AG04449 (cell line): ENCODE measurements at regions not wholly inside any gene's neighbourhood (a gene's known extent, or its start where the extent isn't known, plus 50 kb on each side); places are given as distances from the start of the nearest gene placed in this dataset.

Experiments used
- CTCF ChIA-PET: fragments of 350-600 bp; formaldehyde crosslinking; extraction: SDS; loops from one replicate; lab custom pipeline; 2021; ENCODE audit warnings: antibody characterized with exemption; lab: Yijun Ruan, JAX
- POLR2A ChIA-PET: fragments of 400-600, 350-600 bp; formaldehyde crosslinking; extraction: SDS; loops from one replicate; lab custom pipeline; 2020; ENCODE audit warnings: antibody characterized with exemption, inconsistent platforms; lab: Yijun Ruan, JAX
- DNase-seq: peaks from one replicate; pipeline ENCODE4 v3.0.0-alpha.2; 2010; ENCODE audit warnings: low read depth, low spot score
- H3K4me3 ChIP-seq: 2 replicates; pipeline ENCODE4 v1.5.1; 2011; ENCODE audit warnings: low read depth, mild to moderate bottlenecking, control low read depth, low read length
- CTCF ChIP-seq: IDR thresholded peaks from one replicate; pipeline ENCODE4 v1.5.1; 2011; ENCODE audit warnings: mild to moderate bottlenecking, moderate library complexity, low read length, control low read depth, inconsistent platforms; ENCODE audit not compliant: insufficient read depth; ENCODE audit errors: missing control alignments

- no peak for TF ChIP-seq CTCF
- H3K4me3 ChIP-seq = no peak overlapping the region
- ChIA-PET POLR2A (no interaction called here), CTCF (no interaction called here)
- no peak for DNase-seq
These were observed 419.5 kb upstream of the PROK2 start for GRCh38 chr3:72204452-72204851.

GRCh38 chr3:72203613-72204349, 418.8 kb upstream of the PROK2 start:
- CTCF ChIA-PET = interaction anchor here (1.6 kb wide), 1 partner anchor 493 kb away, joined by 4 read pairs; no protein-coding TSS in a partner anchor
- no peak overlapping the region for H3K4me3 ChIP-seq
- POLR2A ChIA-PET = no interaction called here
- no peak for TF ChIP-seq CTCF
- no peak for DNase-seq

GRCh38 chr3:72203105-72203504, 418.2 kb upstream of the PROK2 start:
- TF ChIP-seq CTCF = no peak
- CTCF ChIA-PET = interaction anchor here (1.6 kb wide), 1 partner anchor 492 kb away, joined by 4 read pairs; no protein-coding TSS in a partner anchor
- DNase-seq = no peak
- POLR2A ChIA-PET = no interaction called here
- H3K4me3 ChIP-seq = no peak overlapping the region

GRCh38 chr3:72200332-72200731, 415.4 kb upstream of the PROK2 start:
- H3K4me3 ChIP-seq = no peak overlapping the region
- ChIA-PET CTCF (no interaction called here), POLR2A (no interaction called here)
- no peak for TF ChIP-seq CTCF
- DNase-seq = no peak

GRCh38 chr3:72199530-72199929, 414.6 kb upstream of the PROK2 start:
- ChIA-PET POLR2A (no interaction called here), CTCF (no interaction called here)
- TF ChIP-seq CTCF = no peak
- DNase-seq = no peak
- no peak overlapping the region for H3K4me3 ChIP-seq

GRCh38 chr3:72196377-72196929, 411.5 kb upstream of the PROK2 start:
- no peak for TF ChIP-seq CTCF
- CTCF ChIA-PET = interaction anchor here (1.3 kb wide), 1 partner anchor 9 kb away, joined by 6 read pairs; no protein-coding TSS in a partner anchor
- no peak overlapping the region for H3K4me3 ChIP-seq
- no peak for DNase-seq
- POLR2A ChIA-PET = no interaction called here
